Fibroblast of lung (primary cell): ENCODE measurements at regions not wholly inside any gene's neighbourhood (a gene's known extent, or its start where the extent isn't known, plus 50 kb on each side); places are given as distances from the start of the nearest gene placed in this dataset.

ENCODE experiments used
- EZH2 ChIP-seq: IDR thresholded peaks from 2 replicates; pipeline ENCODE4 v1.5.1; 2012; ENCODE audit warnings: low read length, control low read depth, mild to moderate bottlenecking; ENCODE audit errors: missing control alignments
- TF ChIP-seq, protein P1 (sequence below), 2 donors: IDR thresholded peaks in 1 of 2; conservative IDR thresholded peaks in 1 of 2; 1 replicate in 1 of 2; 2 replicates in 1 of 2; pipeline ENCODE4 v1.5.1; 2011 to 2012; ENCODE audit warnings: low read length in 2 of 2, control low read depth in 1 of 2, inconsistent platforms in 1 of 2, low read depth in 1 of 2, mild to moderate bottlenecking in 1 of 2

DNA sequence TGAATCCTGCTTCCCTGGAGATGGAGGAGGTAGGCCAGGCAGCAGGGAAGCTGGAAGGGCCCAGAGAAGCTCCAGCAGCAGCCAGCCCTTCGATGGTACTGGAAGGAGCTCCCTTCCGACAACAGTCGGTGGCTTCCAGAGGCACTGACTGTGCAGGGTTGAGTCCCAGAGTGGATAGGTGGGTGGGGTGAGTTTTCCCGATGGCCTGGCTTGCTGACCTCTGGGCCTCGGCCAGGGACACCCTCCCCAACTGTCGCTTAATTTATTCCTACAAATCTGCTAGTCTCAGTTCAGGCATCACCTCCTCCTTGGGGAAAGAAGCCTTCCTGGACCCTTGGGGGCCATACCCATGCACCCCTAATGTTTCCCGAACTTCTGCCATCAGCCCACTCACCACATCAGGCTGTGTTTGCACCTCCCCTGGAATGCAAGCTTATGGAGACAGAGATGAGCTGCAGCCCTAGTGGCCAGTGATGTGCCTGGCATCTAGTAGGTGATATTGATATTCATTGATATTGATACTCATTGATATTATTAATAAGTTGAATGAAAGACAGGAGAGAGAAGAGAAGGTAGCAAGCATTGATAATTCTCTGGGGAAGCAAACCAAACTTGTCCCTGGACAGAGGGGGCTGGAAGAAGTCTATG is 104.6 kb upstream of the BOD1 start:
- TF ChIP-seq, protein P1, sequence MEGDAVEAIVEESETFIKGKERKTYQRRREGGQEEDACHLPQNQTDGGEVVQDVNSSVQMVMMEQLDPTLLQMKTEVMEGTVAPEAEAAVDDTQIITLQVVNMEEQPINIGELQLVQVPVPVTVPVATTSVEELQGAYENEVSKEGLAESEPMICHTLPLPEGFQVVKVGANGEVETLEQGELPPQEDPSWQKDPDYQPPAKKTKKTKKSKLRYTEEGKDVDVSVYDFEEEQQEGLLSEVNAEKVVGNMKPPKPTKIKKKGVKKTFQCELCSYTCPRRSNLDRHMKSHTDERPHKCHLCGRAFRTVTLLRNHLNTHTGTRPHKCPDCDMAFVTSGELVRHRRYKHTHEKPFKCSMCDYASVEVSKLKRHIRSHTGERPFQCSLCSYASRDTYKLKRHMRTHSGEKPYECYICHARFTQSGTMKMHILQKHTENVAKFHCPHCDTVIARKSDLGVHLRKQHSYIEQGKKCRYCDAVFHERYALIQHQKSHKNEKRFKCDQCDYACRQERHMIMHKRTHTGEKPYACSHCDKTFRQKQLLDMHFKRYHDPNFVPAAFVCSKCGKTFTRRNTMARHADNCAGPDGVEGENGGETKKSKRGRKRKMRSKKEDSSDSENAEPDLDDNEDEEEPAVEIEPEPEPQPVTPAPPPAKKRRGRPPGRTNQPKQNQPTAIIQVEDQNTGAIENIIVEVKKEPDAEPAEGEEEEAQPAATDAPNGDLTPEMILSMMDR (conservative IDR thresholded peaks at IDR 0.05 in 1 of 2, IDR thresholded peaks at IDR 0.05 in 1 of 2; ENCODE audit: low read depth in 1 of 2, low read length in 2 of 2), result no peak
- TF ChIP-seq EZH2, result no peak
